HS-27A (cell line): ENCODE measurements at regions not wholly inside any gene's neighbourhood (a gene's known extent, or its start where the extent isn't known, plus 50 kb on each side); places are given as distances from the start of the nearest gene placed in this dataset.
"Not testable (repeated sequence)": the region's sequence is repeated elsewhere in the genome, so short reads cannot be mapped to it uniquely, and the experiment has no call there.

Experiments used
- DNase-seq: peaks from one replicate; pipeline ENCODE4 v3.0.0-alpha.2; 2012; ENCODE audit warnings: low read depth, missing footprints

DNA sequence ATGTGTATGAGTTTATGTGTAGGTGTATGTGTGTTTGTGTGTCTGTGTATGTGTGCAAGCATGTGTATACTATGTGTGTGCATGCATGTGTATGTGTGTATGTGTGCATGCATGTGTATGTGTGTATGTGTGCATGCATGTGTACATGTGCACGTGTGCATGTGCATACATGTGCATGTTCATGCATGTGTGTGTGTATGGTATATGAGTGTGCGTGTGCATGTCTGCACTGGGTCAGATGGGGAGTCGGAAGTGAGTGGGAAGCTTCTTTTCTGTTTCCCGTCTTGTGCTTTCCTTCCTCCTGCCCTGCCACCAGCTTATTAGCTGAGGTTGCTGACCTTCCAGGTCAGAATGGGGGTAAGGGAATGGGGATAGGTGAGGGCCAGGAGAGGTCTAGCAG, 174.7 kb downstream of the MAP2K4 start:
- DNase-seq: no peak

DNA sequence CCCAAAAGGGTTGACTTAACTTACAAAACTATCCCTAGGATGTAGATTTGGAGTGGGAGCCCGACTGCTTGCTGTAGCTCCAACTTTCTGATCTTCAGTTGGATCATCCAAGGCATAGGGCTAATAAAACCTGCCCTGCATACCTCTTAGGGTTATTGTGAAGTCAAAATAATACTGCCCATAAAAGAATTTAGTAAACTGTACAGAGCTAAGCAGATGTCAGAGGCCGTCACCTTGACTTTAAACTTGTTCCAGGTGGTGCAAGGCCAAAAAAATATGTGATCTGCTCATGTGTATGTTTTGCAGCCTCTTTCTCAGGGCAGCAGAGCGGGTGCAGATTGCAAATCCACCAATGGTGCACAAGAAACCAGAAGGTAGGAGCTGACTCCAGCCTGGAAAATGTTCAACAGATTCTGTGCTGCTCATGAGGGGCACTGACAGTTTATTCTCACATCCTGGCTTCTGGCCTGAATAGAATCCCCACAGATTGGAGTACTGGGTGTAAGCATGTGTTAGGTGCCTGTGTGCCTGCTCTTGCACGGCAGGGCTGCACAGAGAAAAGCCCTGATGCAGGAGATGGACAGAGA, 180.7 kb downstream of the MAP2K4 start:
- DNase-seq: no peak

DNA sequence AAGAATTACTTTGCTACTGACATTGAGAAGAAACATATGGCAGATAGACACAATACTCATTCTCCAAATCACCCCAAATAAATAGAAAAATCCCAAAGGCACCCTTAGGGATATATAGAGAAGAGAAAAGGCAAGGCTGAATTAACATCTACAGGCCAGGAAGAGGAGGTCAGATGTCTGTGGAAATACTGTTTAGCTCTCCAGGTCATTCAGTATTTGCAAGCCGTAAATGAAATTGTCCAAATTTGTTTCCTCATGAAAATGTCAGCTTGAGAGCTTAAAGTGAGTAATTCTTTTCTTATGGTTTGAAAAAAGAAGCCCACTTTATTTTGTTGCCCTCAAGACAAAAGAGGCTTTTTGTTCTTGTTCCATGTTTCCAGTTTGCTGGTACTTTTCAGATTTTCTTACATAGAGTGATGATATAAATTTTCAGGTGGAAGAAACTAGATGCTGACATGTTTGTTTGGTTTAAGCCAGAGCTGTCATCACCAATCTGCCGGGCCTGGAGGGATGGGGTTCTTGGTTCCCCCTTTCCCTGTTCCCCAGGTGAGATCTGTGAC, 189.0 kb downstream of the MAP2K4 start:
- DNase-seq: no peak

DNA sequence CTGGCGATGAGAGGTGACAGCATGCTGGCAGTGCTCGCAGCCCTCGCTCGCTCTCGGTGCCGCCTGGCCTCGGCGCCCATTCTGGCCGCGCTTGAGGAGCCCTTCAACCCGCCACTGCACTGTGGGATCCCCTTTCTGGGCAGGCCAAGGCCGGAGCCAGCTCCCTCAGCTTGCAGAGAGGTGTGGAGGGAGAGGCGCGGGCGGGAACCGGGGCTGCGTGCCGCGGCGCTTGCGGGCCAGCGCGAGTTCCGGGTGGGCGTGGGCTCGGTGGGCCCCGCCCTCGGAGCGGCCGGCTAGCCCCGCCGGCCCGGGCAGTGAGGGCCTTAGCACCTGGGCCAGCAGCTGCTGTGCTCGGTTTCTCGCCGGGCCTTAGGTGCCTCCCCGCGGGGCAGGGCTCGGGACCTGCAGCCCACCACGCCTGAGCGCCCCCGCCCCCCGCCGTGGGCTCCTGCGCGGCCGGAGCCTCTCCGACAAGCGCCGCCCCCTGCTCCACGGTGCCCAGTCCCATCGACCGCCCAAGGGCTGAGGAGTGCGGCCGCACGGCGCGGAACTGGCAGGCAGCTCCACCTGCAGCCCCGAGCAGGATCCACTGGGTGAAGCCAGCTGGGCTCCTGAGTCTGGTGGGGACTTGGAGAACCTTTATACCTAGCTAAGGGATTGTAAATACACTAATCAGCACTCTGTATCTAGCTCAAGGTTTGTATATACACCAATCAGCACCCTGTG, 200.2 kb downstream of the MAP2K4 start:
- DNase-seq: not testable (repeated sequence)

DNA sequence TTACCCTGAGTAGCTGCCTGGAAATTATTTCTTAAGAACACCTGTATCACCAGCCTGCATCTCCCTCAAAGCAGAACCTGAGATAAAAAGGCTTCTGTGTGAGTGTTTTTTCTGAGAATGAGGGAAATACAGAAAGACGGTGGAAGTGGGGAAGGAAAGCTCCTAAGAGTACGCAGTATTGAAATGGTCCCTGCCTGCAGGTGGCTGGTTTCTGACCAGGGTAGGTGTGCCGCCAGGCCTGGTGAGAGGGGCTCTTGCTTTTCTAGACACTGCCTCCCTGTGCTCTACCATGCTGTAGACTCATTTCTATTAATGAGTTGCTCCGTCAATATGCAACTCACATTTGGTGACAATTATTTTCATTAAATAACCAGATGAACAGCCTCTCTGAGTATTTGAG, 201.7 kb downstream of the MAP2K4 start:
- DNase-seq: no peak

DNA sequence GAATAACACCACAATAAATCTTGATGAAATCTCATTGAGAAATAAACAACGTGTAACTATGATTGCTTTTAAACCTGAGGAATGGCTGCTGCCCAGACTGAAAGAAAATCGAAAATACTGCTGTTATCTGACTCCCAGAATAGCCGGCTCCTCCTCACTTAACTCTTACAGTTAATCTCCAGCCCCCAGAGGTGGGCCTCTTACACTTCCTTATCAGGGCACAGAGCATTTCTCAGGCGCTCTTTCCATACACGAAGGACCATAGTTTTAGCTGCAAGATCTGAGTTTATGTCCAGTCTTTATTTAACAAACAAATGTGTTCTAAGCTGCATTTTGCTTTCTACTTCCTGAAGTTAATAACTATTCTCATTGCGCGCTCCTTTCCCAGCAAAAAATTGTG, 206.9 kb downstream of the MAP2K4 start:
- no peak for DNase-seq

DNA sequence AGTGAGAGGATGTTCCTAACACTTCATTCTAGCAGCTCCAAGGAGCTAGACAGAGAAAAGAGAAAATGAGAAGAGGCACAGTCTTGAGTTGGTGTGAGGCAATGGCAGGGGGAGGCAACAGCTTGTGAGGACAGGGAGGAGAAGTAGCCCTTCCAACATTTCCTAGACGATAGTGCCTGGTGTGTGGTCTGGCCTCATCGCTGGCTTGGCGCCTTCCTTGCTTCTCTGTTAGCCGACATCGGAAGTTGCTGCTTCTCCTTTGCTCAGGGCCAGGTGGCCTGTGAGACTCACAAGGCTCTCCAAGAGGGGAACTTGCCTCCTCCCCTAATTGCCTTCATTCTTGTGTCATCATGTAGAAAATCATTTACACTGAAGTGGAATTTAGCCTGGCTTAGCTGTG, 208.7 kb downstream of the MAP2K4 start:
- DNase-seq: no peak

DNA sequence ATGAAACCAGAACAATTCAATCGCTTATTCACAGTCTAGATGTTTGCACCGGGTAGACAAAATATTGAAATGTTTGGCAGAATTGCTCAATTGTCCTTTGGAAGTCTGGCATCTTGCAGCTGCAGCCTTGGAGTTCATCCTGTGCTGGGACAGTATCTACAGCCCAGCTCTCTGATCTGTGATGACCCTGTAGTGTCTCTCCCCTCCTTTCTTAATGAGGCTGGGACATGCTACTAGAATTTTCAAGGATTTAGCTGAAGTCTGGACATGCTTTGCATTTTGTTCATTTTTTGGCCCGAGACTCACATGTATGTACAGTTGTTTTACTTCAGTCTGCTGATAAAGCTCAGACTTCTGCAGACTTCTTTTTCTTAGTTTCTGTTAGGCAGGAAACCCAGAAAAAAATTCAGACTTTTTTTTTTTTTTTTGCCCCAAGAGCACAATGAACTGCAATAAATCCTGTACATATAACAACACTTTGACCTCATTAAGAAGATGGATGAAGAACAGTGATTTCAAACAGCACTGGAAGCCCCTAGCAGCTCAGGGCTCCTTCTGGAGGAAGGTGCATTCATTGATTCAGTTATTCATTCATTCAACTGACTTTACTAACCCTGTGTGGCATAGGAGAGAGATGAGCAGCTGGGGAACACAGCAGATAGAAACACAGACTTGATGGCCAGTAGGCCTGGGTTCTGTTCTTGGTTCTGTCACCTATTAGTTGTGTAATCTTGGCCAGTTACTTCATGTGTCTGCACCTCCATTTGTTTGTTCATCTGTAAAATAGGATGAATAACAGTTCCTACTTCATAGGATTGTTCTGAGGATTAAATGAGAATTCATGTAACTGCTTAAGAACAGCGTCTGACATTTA, 210.0 kb downstream of the MAP2K4 start:
- DNase-seq: no peak

DNA sequence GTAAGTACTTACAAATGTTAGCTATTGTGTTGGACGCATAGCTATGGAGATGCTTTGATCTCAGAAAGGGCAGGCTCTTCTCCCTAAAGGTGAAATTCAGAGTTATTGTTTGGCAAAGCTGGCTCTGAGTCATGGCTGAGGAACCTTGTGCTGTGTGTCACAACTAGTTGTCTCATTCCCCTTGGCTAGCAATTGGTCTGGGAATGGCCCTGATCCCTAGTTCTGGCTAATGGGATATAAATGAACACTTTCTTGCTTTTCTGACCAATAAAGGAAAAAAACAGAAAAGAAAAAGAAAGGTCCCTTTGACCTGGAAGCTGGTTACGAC, 210.6 kb downstream of the MAP2K4 start:
- no peak for DNase-seq

DNA sequence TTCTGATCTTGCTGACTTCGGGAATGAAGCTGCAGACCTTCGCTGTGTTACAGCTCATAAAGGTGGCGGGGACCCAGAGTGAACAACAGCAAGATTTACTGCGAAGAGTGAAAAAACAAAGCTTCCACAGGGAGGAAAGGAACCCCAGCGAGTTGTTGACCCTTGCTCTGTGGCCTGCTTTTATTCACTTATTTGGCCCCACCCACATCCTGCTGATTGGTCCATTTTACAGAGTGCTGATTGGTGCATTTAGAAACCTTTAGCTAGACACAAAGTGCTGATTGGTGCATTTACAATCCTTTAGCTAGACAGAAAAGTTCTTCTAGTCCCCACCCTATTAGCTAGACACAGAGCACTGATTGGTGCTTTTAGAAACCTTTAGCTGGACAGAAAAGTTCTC, 218.3 kb downstream of the MAP2K4 start:
- DNase-seq: not testable (repeated sequence)

DNA sequence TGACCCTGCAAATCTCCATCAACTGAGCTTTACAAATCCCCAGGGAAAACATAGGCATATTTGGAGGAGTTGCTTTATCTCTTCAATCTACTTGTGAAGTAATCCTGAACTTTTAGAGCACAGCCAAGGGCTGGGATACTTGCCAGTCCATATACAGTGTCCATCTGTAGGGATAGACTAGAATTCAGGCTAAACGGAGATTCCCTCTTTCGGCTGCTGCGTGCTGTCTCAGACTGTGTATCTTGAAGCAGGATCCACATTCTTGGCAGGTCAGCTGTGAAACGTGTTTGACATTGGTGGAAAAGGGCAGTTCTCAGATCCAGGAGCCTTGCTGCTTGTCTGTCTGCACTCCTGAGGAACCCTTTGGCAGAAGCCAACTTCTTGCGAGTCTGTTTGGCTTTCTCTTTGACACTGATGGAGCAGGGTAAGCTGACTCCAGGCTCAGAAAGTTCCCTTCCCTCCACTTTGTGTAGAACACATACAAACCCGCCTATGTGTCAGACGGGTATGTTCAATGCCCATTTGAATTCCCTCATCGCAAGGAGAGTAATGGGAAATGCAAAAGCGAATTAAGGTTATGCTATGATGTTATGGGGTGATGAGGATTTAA, 221.8 kb downstream of the MAP2K4 start:
- DNase-seq: no peak

DNA sequence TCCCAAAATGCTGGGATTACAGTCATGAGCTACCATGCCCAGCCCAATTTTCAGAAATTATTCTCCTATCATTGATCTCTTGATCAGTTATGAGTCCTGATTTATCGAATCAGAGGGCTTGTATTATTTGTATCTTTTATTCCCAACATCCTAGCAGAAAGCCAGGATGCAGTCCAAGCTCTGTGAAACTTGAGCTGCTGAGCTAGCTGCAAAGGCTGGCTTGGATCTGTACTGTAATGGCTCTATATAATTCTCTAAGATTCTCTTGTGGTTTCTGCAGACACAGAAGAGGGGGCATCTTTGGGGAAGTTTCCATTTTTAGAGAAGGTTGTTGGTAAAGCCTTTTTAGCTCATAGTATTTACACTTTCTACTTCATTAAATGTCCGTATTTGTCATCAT, 227.1 kb downstream of the MAP2K4 start:
- no peak for DNase-seq

DNA sequence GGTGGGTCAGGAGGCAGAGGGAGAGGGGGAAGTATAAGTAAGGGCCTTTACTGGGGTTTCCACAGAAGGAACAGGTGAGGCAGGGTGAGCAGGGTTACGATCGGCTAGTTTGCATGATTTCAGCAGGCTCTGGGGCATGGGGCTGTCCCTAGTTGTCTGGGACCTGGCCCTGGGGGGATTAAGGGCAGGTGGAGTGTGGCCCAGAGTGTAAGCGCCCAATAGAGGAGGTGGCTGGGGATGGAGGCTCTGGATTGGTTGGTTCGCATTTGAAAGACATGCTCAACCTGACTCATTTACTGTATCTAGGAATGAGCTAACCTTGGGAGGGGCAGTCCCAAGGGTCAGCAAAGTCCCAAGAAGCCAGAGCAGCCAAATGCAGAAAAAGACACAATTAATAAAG, 230.3 kb downstream of the MAP2K4 start:
- DNase-seq: no peak

DNA sequence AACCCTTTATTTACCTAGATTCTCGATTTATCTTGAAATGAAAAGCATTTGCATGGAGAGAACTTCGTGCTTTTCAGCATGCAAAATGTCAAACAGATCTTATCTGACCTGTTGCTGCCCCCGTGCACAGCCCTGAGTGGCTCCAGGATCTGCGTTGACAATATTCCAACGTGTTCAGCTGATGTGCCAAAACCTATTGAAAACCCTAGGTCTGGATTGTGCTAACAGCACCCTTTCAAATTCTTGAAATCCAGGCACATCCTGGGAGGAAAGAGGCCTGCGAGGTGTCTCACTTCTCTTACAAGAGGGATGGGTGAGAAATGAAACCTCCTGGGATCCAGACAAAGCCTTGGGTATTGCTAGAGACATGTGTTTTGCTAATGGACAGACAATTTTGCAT, 231.8 kb downstream of the MAP2K4 start:
- DNase-seq: no peak

DNA sequence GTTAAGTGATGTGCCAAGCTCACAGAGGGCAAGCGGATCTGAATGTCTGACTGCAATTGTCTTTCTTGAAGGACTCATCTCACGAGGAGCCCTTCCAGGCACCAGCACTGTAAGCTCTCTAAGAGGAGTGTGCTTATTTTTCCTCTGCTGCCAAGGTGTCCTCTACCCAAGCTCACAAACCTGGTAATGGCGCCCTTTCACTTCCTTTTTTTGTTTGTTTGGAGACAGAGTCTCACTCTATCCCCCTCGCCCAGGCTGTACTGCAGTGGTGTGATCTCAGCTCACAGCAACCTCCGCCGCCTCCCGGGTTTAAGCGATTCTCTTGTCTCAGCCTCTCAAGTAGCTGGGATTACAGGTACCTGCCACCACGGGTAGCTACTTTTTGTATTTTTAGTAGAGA, 233.8 kb downstream of the MAP2K4 start:
- DNase-seq: no peak

DNA sequence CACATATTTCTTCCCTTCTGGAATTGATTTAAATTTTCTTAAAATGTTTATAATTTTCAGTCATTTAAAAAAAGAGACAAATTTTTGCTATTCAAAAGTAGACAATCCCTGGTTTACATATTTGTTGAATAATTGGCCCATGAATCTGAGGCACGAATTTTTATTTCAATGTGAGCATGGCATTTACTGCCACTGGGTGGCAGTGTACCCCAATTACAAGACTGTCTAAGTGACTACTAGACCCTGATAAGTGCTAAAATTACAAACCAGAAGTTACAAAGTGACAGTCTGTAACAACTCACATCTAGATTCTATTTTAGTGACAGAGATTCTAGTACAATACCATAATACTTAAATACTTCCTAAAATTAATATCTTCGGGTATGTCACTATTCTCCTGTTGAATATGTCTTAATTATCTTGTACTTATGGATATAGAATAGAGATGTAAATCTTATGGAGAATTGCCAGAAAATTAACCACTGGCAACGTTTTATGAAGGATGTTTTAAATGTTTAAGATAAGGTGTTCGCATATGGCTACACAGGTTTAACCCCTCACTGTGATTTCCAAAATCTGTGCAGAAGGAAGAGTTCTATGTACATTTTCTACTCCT, 235.8 kb downstream of the MAP2K4 start:
- DNase-seq: peak; percentile 11

DNA sequence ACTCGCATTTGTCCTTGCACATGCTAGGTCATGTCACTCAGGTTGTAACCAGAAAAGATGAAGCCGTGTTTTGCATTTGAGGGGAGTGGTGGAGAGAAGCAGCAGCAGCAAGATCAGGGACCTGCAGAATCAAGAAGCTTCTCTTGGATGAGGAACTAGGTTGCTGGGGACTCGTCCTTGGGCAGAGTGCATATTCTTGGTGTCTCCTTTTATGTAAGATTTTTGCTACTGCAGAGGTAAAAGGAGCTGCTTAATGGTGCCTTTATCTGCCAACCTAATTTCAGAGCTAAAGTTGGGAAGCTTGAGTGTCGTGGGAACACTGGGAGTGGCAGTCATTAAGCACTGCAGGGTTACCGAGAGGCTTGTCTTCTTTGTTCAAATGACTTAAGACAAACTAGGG, 236.5 kb downstream of the MAP2K4 start:
- no peak for DNase-seq

DNA sequence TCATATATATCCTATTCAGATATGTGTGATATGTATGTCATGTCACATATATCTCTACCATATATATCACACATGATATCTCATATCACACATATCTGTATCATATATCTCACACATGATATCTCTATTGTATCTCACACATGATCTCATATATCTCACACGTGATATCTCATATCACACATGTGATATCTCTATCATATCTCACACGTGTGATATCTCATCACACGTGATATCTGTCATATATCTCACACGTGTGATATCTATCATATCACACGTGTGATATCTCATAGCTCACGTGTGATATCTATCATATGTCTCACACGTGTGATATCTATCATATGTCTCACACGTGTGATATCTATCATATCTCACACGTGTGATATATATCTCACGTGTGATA, 240.7 kb downstream of the MAP2K4 start:
- DNase-seq: no peak

DNA sequence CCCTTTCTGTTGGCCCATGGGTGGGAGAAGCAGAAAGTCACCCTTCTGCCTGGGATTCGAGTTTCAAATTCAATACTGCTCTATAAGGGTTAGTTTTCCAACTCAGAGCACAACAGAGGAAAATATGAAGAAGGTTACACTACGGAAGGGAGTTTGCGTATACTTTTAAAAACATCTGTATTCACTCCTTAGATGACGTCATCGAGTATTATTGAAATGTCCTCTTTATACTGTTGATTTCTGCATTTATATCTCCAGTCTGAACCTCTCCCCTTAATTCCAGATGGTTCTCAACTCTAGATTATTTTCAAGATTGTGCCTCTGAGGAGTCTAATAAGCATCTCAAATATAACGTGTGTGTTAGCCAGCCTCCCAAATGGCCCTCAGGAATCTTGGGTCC, 249.1 kb downstream of the MAP2K4 start:
- no peak for DNase-seq

DNA sequence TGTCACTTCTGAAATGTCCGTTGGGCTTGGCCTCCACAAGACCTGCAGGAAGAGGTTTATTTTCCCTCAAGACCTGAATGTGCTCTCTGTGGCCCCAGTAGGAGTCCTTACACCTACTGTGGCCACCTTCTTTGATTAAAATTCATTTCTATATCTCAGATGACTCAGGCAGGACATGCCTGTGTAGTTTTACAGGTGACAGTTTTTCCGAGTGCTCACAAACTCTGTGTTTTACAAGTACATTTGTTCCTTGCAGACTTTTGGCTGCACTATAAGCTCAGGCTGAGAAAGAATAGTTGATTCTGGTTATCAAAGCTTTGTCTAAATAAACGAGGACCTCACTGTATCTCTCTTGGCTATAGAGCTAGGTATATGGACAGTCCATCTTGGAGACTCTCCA, 257.1 kb downstream of the MAP2K4 start:
- DNase-seq: no peak

DNA sequence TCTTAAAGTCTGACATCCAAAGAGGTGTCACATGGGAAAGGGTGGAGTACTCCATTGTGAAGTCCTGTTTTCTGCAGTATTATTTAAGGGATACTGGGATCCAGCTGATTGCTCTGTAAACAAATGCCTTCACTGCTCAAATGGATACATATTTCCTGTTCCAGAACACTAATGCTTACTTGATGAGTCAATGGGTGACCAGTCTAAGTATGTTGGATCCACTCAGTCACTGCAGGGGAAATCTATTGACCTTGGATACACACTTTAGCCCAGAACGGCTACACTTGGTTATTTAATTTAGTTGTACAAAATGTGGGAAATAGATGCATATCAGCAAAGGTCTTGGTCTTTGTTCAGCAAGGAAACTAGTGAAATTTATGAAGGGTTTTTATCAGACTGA, 261.4 kb downstream of the MAP2K4 start:
- DNase-seq: peak; percentile 9

DNA sequence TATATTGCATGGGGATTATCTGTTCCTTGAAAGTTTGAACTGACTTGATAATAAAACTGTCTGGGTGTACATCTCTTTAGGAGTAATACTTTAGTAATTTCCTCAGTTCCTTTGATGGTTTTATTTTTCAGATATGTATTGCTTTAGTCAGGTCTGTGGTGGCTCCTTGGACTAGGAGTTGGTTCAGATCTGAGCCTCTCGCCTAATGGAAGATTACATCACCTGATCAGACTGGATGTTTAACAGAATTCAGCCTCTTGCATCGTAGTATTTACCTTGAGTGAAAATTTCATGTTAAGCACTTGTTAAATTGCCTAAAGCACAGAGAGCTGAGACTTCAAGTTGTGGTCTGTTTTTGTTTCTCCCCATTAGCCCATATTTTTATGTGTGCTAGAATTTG, 267.3 kb downstream of the MAP2K4 start:
- no peak for DNase-seq
